GM19043 (cell line): ENCODE measurements at regions not wholly inside any gene's neighbourhood (a gene's known extent, or its start where the extent isn't known, plus 50 kb on each side); places are given as distances from the start of the nearest gene placed in this dataset.
"Not testable (repeated sequence)": the region's sequence is repeated elsewhere in the genome, so short reads cannot be mapped to it uniquely, and the experiment has no call there.

Experiments
- ATAC-seq: cut with Tn5 transposase; IDR thresholded peaks from one replicate; pipeline ENCODE4 v1.9.1; 2021; ENCODE audit warnings: low read depth; ENCODE audit not compliant: unreplicated experiment

- no peak for ATAC-seq
Observed at GRCh38 chr2:20130821-20131645, 79.6 kb upstream of the LAPTM4A start.

- no peak for ATAC-seq
Observed at GRCh38 chr2:20130160-20130560, 78.7 kb upstream of the LAPTM4A start.

GRCh38 chr2:20129331-20130159 lies 78.1 kb upstream of the LAPTM4A start:
- ATAC-seq: no peak

- no peak for ATAC-seq
Observed at GRCh38 chr2:20128506-20129330, 77.3 kb upstream of the LAPTM4A start.

GRCh38 chr2:20126469-20126868 lies 75.0 kb upstream of the LAPTM4A start:
- ATAC-seq: no peak

GRCh38 chr2:20126040-20126439 lies 74.6 kb upstream of the LAPTM4A start:
- no peak for ATAC-seq

GRCh38 chr2:20125616-20126015 lies 74.2 kb upstream of the LAPTM4A start:
- no peak for ATAC-seq

GRCh38 chr2:20125164-20125563 lies 73.7 kb upstream of the LAPTM4A start:
- ATAC-seq: no peak

GRCh38 chr2:20123871-20124594 lies 72.6 kb upstream of the LAPTM4A start:
- ATAC-seq: no peak

GRCh38 chr2:20122864-20123263 lies 71.4 kb upstream of the LAPTM4A start:
- ATAC-seq: no peak

- no peak for ATAC-seq
Observed at GRCh38 chr2:20120569-20121416, 69.4 kb upstream of the LAPTM4A start.

- no peak for ATAC-seq
Observed at GRCh38 chr2:20118051-20118450, 66.6 kb upstream of the LAPTM4A start.

- no peak for ATAC-seq
Observed at GRCh38 chr2:20115902-20116301, 64.5 kb upstream of the LAPTM4A start.

GRCh38 chr2:20115374-20115773 lies 63.9 kb upstream of the LAPTM4A start:
- ATAC-seq: no peak

GRCh38 chr2:20113986-20114938 lies 62.8 kb upstream of the LAPTM4A start:
- no peak for ATAC-seq

GRCh38 chr2:20113004-20113796 lies 61.8 kb upstream of the LAPTM4A start:
- no peak for ATAC-seq

- not testable (repeated sequence) for ATAC-seq
Observed at GRCh38 chr2:20112361-20112760, 60.9 kb upstream of the LAPTM4A start.
